ENCODE measurements at regions not wholly inside any gene's neighbourhood (a gene's known extent, or its start where the extent isn't known, plus 50 kb on each side); places are given as distances from the start of the nearest gene placed in this dataset.

DNA sequence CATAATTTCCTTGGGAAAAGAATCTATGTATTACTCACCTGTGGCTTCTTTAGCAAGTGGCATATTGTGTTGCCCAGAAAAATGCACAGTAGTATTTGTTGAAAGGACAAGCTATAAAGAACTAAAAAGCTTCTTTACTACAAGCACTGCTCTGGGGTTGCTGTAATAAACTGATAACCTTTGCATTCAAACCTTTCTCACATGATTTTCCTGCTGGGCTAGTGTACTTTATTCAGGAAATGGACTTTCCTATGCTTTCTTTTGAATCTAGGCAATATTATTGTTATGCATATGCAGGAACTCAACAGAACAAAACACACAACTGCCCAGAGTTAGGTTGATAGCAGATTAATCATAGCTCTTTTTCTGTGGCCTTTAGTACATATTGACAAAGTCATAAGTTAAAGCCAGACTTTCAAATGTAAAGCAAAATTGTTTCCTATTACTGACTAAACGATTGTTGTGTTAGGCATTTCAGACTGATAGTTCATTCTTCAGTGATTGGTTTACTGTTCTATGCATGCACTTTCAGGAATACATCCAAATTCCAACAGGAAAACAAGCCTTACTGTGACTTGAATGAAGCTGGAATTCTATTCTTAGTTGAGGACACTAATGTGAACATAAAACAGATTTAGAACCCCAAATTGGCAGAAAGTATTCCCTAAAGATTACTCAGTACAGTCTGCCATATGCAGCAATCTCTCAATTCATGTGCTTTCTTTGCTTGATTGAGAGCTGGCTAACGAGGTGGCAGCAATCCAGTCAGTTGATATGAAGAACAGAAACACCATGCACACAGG is 564.3 kb upstream of the NEGR1 start:
- ChIA-PET POLR2A (no interaction called here), CTCF (no interaction called here)
- no peak for TF ChIP-seq EZH2 (IDR thresholded peaks at IDR 0.05; ENCODE audit: borderline replicate concordance, insufficient read depth, low read depth, low read length, poor library complexity, severe bottlenecking)
- TF ChIP-seq, protein P1, sequence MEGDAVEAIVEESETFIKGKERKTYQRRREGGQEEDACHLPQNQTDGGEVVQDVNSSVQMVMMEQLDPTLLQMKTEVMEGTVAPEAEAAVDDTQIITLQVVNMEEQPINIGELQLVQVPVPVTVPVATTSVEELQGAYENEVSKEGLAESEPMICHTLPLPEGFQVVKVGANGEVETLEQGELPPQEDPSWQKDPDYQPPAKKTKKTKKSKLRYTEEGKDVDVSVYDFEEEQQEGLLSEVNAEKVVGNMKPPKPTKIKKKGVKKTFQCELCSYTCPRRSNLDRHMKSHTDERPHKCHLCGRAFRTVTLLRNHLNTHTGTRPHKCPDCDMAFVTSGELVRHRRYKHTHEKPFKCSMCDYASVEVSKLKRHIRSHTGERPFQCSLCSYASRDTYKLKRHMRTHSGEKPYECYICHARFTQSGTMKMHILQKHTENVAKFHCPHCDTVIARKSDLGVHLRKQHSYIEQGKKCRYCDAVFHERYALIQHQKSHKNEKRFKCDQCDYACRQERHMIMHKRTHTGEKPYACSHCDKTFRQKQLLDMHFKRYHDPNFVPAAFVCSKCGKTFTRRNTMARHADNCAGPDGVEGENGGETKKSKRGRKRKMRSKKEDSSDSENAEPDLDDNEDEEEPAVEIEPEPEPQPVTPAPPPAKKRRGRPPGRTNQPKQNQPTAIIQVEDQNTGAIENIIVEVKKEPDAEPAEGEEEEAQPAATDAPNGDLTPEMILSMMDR (IDR thresholded peaks at IDR 0.05) = no peak
- Mint-ChIP-seq H3K27me3 (no peaks in the 10 kb centered on the region), H3K4me1 (no peaks in the 10 kb centered on the region), H3K9me3 (ENCODE audit: insufficient read depth) (peaks cover 8% of the 10 kb centered on the region), H3K27ac (no peak overlapping the region), H3K4me3 (no peak overlapping the region)
- DNase-seq (no peak), ATAC-seq (ENCODE audit: low read depth) (no peak)
- Histone ChIP-seq H4K20me1 (ENCODE audit: control insufficient read depth, insufficient read depth, low read length, poor library complexity, severe bottlenecking) (no peaks in the 10 kb centered on the region), H3K27me3 (replicated peaks in 1 of 4; ENCODE audit: control extremely low read depth in 1 of 4, control insufficient read depth in 3 of 4, insufficient read depth in 4 of 4, low read length in 3 of 4) (no peaks in the 10 kb centered on the region), H3K79me2 (ENCODE audit: control insufficient read depth, insufficient read depth, low read length) (no peaks in the 10 kb centered on the region), H3K4me2 (replicated peaks; ENCODE audit: low read depth, low read length, poor library complexity, severe bottlenecking) (no peak overlapping the region), H3K27ac (ENCODE audit: low read length in 2 of 2) (no peak overlapping the region), H3K36me3 (replicated peaks in 1 of 2; ENCODE audit: control extremely low read depth in 1 of 2, control insufficient read depth in 1 of 2, extremely low read depth in 1 of 2, insufficient read depth in 2 of 2, low read length in 1 of 2) (no peaks in the 10 kb centered on the region), H3K9me3 (ENCODE audit: control extremely low read depth in 1 of 3, control insufficient read depth in 2 of 3, insufficient read depth in 1 of 3, low read length in 2 of 3) (no peaks in the 10 kb centered on the region), H3K4me3 (ENCODE audit: control extremely low read depth in 1 of 5, extremely low read depth in 1 of 5, insufficient read depth in 1 of 5, low read depth in 2 of 5, low read length in 4 of 5) (no peak overlapping the region), H3K4me1 (ENCODE audit: control insufficient read depth in 2 of 2, insufficient read depth in 2 of 2, low read length in 2 of 2) (no peaks in the 10 kb centered on the region), H3K9ac (ENCODE audit: low read length) (no peak overlapping the region), H2AFZ (ENCODE audit: insufficient read depth, low read depth, low read length, poor library complexity, severe bottlenecking) (no peak overlapping the region)
- WGBS (ENCODE audit: insufficient coverage) = 100% methylated on average over 1 of the region's 2 CpGs
- intact Hi-C loops (cut with micrococcal nuclease) = no loop called here

GRCh38 chr1:72845981-72846380 is 563.6 kb upstream of the NEGR1 start:
- CTCF ChIA-PET = no interaction called here
- Mint-ChIP-seq H3K4me1 (no peaks in the 10 kb centered on the region), H3K27ac (no peak overlapping the region), H3K27me3 (no peaks in the 10 kb centered on the region), H3K4me3 (no peak overlapping the region), H3K9me3 (ENCODE audit: insufficient read depth) (peaks cover 8% of the 10 kb centered on the region)
- TF ChIP-seq EZH2 (IDR thresholded peaks at IDR 0.05; ENCODE audit: borderline replicate concordance, insufficient read depth, low read depth, low read length, poor library complexity, severe bottlenecking) = no peak
- TF ChIP-seq, protein P1 (IDR thresholded peaks at IDR 0.05) = no peak
- no peak for DNase-seq
- Histone ChIP-seq H3K36me3 (replicated peaks in 1 of 2; ENCODE audit: control extremely low read depth in 1 of 2, control insufficient read depth in 1 of 2, extremely low read depth in 1 of 2, insufficient read depth in 2 of 2, low read length in 1 of 2) (no peaks in the 10 kb centered on the region), H4K20me1 (ENCODE audit: control insufficient read depth, insufficient read depth, low read length, poor library complexity, severe bottlenecking) (no peaks in the 10 kb centered on the region), H3K9me3 (ENCODE audit: control extremely low read depth in 1 of 3, control insufficient read depth in 2 of 3, insufficient read depth in 1 of 3, low read length in 2 of 3) (no peaks in the 10 kb centered on the region), H2AFZ (ENCODE audit: insufficient read depth, low read depth, low read length, poor library complexity, severe bottlenecking) (no peak overlapping the region), H3K4me1 (ENCODE audit: control insufficient read depth in 2 of 2, insufficient read depth in 2 of 2, low read length in 2 of 2) (no peaks in the 10 kb centered on the region), H3K4me2 (replicated peaks; ENCODE audit: low read depth, low read length, poor library complexity, severe bottlenecking) (no peak overlapping the region), H3K4me3 (ENCODE audit: control extremely low read depth in 1 of 5, extremely low read depth in 1 of 5, insufficient read depth in 1 of 5, low read depth in 2 of 5, low read length in 4 of 5) (no peak overlapping the region), H3K27me3 (replicated peaks in 1 of 4; ENCODE audit: control extremely low read depth in 1 of 4, control insufficient read depth in 3 of 4, insufficient read depth in 4 of 4, low read length in 3 of 4) (no peaks in the 10 kb centered on the region), H3K79me2 (ENCODE audit: control insufficient read depth, insufficient read depth, low read length) (no peaks in the 10 kb centered on the region), H3K27ac (ENCODE audit: low read length in 2 of 2) (no peak overlapping the region), H3K9ac (ENCODE audit: low read length) (no peak overlapping the region)
- POLR2A ChIA-PET = no interaction called here
- ATAC-seq (ENCODE audit: low read depth) = no peak
- intact Hi-C loops (cut with micrococcal nuclease) = no loop called here

All from B cell (primary cell).